ENCODE measurements at regions not wholly inside any gene's neighbourhood (a gene's known extent, or its start where the extent isn't known, plus 50 kb on each side); places are given as distances from the start of the nearest gene placed in this dataset.

DNA sequence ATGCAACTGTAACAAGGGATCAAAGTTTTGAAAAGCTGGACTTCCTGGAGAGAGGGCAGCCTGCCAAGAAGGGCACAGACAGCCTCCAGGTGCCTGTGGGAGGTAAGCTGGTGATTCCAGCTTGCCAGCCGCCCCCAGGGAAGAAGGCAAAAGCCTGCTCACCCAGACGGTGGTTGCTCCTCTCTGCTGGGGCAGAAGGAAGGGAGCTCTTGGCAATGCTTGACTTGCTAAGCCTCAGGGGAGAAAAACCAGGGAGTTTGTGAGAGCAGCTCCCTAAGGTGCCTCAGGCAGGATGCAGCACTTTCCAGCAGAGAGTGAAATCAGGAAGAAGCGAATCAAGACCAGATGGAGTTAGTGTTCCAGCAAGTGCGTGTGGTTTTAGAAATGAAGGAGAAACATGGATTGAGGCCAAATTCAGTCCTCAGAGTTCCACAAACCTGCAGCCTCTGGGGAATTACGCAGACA, 553.6 kb downstream of the BUD13 start:
- TF ChIP-seq, protein P1, sequence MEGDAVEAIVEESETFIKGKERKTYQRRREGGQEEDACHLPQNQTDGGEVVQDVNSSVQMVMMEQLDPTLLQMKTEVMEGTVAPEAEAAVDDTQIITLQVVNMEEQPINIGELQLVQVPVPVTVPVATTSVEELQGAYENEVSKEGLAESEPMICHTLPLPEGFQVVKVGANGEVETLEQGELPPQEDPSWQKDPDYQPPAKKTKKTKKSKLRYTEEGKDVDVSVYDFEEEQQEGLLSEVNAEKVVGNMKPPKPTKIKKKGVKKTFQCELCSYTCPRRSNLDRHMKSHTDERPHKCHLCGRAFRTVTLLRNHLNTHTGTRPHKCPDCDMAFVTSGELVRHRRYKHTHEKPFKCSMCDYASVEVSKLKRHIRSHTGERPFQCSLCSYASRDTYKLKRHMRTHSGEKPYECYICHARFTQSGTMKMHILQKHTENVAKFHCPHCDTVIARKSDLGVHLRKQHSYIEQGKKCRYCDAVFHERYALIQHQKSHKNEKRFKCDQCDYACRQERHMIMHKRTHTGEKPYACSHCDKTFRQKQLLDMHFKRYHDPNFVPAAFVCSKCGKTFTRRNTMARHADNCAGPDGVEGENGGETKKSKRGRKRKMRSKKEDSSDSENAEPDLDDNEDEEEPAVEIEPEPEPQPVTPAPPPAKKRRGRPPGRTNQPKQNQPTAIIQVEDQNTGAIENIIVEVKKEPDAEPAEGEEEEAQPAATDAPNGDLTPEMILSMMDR (IDR thresholded peaks at IDR 0.05), result no peak
- TF ChIP-seq CHD2 (IDR thresholded peaks at IDR 0.05; ENCODE audit: low read length, partially characterized antibody) (no peak), POLR2A (IDR thresholded peaks at IDR 0.05; ENCODE audit: low read length) (no peak), RAD21 (conservative IDR thresholded peaks at IDR 0.05 in 1 of 2, IDR thresholded peaks at IDR 0.05 in 1 of 2) (no peak), CEBPB (IDR thresholded peaks at IDR 0.05) (no peak)
- TF ChIP-seq, protein P2, sequence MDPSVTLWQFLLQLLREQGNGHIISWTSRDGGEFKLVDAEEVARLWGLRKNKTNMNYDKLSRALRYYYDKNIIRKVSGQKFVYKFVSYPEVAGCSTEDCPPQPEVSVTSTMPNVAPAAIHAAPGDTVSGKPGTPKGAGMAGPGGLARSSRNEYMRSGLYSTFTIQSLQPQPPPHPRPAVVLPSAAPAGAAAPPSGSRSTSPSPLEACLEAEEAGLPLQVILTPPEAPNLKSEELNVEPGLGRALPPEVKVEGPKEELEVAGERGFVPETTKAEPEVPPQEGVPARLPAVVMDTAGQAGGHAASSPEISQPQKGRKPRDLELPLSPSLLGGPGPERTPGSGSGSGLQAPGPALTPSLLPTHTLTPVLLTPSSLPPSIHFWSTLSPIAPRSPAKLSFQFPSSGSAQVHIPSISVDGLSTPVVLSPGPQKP (IDR thresholded peaks at IDR 0.05; ENCODE audit: low read depth, low read length), result no peak
